ENCODE measurements at regions not wholly inside any gene's neighbourhood (a gene's known extent, or its start where the extent isn't known, plus 50 kb on each side); places are given as distances from the start of the nearest gene placed in this dataset.
"Not testable (repeated sequence)": the region's sequence is repeated elsewhere in the genome, so short reads cannot be mapped to it uniquely, and the experiment has no call there.

DNA sequence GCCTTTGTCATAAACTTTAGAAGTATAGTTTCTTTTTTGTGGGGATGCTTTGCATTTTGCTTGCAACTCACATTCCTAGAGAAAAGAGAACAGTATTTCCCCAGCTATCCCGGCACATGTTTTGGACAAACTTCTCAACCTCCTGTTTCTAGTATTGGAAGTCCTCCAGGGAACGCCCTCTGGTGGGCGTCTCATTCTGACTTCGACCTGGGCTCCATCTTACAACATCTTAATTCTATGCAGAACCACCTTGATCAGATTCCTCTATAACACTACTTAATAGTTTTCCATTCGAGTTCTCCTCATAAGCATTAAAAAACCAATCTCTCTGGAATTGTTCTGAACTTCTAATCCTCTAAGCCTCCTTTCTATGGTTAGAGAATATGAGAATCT is 139.5 kb upstream of the FZD8 start:
- H3K9me3 ChIP-seq (ENCODE audit: control insufficient read depth, insufficient read depth, low read depth, low read length): peaks cover 14% of the 10 kb centered on the region; the same call in 1 of the 2 replicates
- H3K4me3 ChIP-seq (ENCODE audit: low read depth, low read length): no peak overlapping the region
- no peaks in the 10 kb centered on the region for H3K36me3 ChIP-seq (ENCODE audit: control insufficient read depth, insufficient read depth, low read length)
- H3K27me3 ChIP-seq (ENCODE audit: control insufficient read depth, insufficient read depth, low read length): no peaks in the 10 kb centered on the region
- H3K4me1 ChIP-seq (ENCODE audit: control insufficient read depth, insufficient read depth, low read length): no peaks in the 10 kb centered on the region
- no peak overlapping the region for H3K9ac ChIP-seq (ENCODE audit: low read length)
- no peak overlapping the region for H3K27ac ChIP-seq (ENCODE audit: low read depth, low read length)

DNA sequence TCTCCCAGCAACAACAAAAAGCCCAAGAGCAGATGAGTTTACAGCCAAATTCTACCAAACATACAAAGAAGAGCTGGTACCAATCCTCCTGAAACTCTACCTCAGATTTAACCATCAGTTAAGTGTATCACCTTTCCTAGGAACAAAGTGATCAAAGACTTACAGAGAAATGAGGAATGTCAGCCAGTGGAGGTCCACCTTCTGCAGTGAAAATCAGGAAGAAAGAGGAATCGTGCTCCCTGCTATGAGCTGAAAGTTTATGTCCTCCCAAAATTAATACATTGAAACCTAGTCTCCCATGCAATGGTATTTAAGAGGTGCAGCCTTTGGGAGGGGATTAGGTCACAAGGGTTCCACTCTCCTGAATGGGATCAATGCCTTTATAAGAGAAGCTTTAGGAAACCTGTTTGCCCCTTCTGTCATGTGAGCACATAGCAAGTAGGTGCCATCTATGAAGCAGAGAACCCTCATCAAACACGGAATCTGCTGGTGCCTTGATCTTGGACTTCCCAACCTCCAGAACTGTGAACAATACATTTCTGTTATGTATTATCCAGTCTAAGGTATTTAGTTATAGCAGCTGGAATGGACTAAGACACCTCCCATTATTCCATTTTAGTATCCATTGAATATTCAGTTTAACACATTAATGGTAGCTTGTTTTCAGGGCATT is 139.0 kb upstream of the FZD8 start:
- Histone ChIP-seq H3K9me3 (ENCODE audit: control insufficient read depth, insufficient read depth, low read depth, low read length) (0 out of 2 replicates have a peak, but pooled peaks cover 10% of the 10 kb centered on the region), H3K27ac (ENCODE audit: low read depth, low read length) (no peak overlapping the region), H3K4me1 (ENCODE audit: control insufficient read depth, insufficient read depth, low read length) (no peaks in the 10 kb centered on the region), H3K36me3 (ENCODE audit: control insufficient read depth, insufficient read depth, low read length) (no peaks in the 10 kb centered on the region), H3K27me3 (ENCODE audit: control insufficient read depth, insufficient read depth, low read length) (no peaks in the 10 kb centered on the region), H3K4me3 (ENCODE audit: low read depth, low read length) (no peak overlapping the region), H3K9ac (ENCODE audit: low read length) (no peak overlapping the region)

DNA sequence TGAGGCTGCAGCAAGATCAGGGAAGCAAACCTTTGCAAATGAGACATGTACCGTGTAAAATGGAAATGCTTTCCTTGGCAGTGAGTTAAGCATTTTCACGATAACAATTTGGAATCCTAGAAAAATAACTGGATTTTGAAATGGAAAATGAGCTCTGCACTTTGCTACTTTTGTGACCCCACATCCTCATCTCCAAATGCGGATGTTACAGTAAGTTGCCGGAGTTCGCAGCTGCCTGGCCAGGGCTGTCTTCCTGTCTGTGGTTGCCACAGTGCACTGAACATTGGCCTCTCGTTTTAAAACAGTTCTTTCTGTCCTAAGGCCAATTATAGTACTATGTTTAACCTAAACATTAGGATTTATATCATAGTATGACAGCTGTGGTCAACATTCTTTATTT is 136.2 kb upstream of the FZD8 start:
- Histone ChIP-seq H3K4me1 (ENCODE audit: control insufficient read depth, insufficient read depth, low read length) (no peaks in the 10 kb centered on the region), H3K4me3 (ENCODE audit: low read depth, low read length) (no peak overlapping the region), H3K27ac (ENCODE audit: low read depth, low read length) (no peak overlapping the region), H3K27me3 (ENCODE audit: control insufficient read depth, insufficient read depth, low read length) (no peaks in the 10 kb centered on the region), H3K9me3 (ENCODE audit: control insufficient read depth, insufficient read depth, low read depth, low read length) (peaks cover 5% of the 10 kb centered on the region; the same call in 1 of the 2 replicates), H3K36me3 (ENCODE audit: control insufficient read depth, insufficient read depth, low read length) (no peaks in the 10 kb centered on the region), H3K9ac (ENCODE audit: low read length) (no peak overlapping the region)

DNA sequence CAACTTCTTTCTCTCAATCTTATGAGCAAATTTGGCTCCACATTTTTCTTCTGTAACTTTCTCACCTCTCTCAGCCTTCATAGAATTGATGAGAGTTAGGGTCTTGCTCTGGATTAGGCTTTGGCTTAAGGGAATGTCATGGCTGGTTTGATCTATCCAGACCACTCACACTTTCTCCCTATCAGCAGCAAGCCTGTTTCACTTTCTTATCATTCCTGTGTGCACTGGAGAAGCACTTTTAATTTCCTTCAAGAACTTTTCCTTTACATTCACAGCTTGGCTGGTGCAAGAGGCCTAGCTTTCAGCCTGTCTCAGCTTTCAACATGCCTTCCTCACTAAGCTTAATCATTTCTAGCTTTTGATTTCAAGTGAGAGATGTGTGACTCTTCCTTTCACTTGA is 134.5 kb upstream of the FZD8 start:
- H3K9ac ChIP-seq (ENCODE audit: low read length); H3K27ac ChIP-seq (ENCODE audit: low read depth, low read length); H3K9me3 ChIP-seq (ENCODE audit: control insufficient read depth, insufficient read depth, low read depth, low read length); H3K27me3 ChIP-seq (ENCODE audit: control insufficient read depth, insufficient read depth, low read length); H3K4me1 ChIP-seq (ENCODE audit: control insufficient read depth, insufficient read depth, low read length); H3K4me3 ChIP-seq (ENCODE audit: low read depth, low read length); H3K36me3 ChIP-seq (ENCODE audit: control insufficient read depth, insufficient read depth, low read length): not testable (repeated sequence)

DNA sequence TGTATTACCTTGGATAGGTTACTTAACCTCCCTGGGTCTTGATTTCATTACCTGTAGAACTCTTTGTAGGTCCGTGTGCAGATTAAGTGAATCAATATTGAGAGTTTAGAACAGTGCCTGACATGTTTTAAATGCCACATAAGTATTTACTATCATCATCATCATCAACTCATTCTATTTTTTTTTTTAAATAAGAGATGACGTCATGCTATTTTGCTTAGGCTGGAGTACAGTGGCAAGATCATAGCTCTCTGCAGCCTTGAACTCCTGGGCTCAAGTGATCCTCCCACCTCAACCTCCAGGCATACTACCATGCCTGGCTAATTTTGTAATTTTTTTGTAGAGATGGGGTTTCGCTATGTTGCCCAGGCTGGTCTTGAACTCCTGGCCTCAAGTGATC is 132.0 kb upstream of the FZD8 start:
- Histone ChIP-seq H3K9me3 (ENCODE audit: control insufficient read depth, insufficient read depth, low read depth, low read length) (peaks cover 6% of the 10 kb centered on the region; the same call in 1 of the 2 replicates), H3K36me3 (ENCODE audit: control insufficient read depth, insufficient read depth, low read length) (no peaks in the 10 kb centered on the region), H3K27me3 (ENCODE audit: control insufficient read depth, insufficient read depth, low read length) (no peaks in the 10 kb centered on the region), H3K4me3 (ENCODE audit: low read depth, low read length) (no peak overlapping the region), H3K27ac (ENCODE audit: low read depth, low read length) (no peak overlapping the region), H3K4me1 (ENCODE audit: control insufficient read depth, insufficient read depth, low read length) (peaks cover 10% of the 10 kb centered on the region; the same call in 1 of the 2 replicates), H3K9ac (ENCODE audit: low read length) (no peak overlapping the region)

DNA sequence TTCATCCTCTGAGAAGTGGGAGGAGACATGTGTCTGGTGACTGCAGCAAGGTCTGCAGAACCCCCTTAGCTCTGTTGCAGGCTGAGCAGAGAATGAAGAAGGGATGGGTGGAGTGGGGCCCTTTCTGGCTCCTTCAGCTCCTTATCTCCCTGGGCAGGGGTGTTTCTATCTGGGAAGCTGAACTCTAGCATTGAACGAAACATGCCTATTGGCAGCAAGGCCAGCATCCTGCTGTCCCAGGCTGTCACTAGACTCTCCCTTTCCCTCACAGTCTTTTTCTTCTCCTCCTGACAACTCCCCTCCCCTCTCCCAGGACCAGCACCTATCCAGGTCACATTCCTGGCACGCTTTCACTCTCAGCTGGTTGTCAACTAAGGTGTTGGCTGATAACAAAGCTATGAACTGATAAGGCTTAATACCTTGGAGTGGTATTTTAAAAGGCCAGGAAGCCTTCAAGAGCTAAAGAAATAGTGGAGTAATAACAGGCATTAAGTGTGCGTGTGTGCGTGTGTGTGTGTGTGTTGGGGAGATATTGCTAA is 128.8 kb upstream of the FZD8 start:
- Histone ChIP-seq H3K27ac (ENCODE audit: low read depth, low read length) (no peak overlapping the region), H3K27me3 (ENCODE audit: control insufficient read depth, insufficient read depth, low read length) (no peaks in the 10 kb centered on the region), H3K36me3 (ENCODE audit: control insufficient read depth, insufficient read depth, low read length) (no peaks in the 10 kb centered on the region), H3K4me3 (ENCODE audit: low read depth, low read length) (no peak overlapping the region), H3K4me1 (ENCODE audit: control insufficient read depth, insufficient read depth, low read length) (peaks cover 10% of the 10 kb centered on the region; the same call in 1 of the 2 replicates), H3K9me3 (ENCODE audit: control insufficient read depth, insufficient read depth, low read depth, low read length) (peaks cover 5% of the 10 kb centered on the region; the same call in 1 of the 2 replicates), H3K9ac (ENCODE audit: low read length) (no peak overlapping the region)

DNA sequence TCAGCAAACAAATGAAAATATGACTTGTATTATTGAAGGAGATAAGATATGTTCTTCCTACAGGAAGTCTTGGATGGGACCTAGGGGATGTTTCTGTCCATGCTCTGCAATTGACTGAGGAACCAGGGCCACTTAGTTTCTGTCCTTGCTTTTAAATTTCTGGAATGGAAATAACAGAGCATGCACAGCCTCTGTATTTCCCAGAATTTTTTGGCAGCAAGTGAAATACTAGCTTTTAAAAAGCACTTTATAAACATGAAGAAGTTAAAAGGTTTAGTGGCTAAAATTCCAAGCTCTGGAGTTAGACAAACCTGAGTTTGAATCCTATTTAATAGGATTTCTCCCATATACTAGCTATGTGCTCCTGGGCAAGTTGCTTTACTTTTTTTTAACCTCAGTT is 127.7 kb upstream of the FZD8 start:
- Histone ChIP-seq H3K9me3 (ENCODE audit: control insufficient read depth, insufficient read depth, low read depth, low read length) (peaks cover 5% of the 10 kb centered on the region; the same call in 1 of the 2 replicates), H3K4me3 (ENCODE audit: low read depth, low read length) (no peak overlapping the region), H3K27me3 (ENCODE audit: control insufficient read depth, insufficient read depth, low read length) (no peaks in the 10 kb centered on the region), H3K4me1 (ENCODE audit: control insufficient read depth, insufficient read depth, low read length) (peaks cover 17% of the 10 kb centered on the region), H3K36me3 (ENCODE audit: control insufficient read depth, insufficient read depth, low read length) (no peaks in the 10 kb centered on the region), H3K9ac (ENCODE audit: low read length) (no peak overlapping the region), H3K27ac (ENCODE audit: low read depth, low read length) (no peak overlapping the region)

DNA sequence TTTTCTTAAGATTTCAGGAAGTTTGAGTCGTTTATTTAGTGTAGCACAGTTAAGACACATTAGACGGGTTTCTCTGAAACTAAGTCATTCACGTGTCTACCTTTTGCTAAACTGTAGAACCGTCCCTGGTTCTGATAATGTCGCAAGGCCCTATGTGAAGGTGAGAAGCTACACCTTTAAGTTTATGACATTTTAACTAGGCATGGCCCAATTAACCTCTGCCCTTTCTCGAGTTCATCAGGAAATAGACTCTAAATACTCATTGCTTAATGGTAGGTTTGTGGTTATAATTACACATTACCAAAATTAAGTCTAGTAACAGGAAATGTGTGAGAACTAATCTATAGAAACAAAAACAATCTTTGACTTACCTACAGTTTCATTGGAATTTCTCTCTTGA is 126.6 kb upstream of the FZD8 start:
- H3K9me3 ChIP-seq (ENCODE audit: control insufficient read depth, insufficient read depth, low read depth, low read length): peaks cover 5% of the 10 kb centered on the region; the same call in 1 of the 2 replicates
- no peak overlapping the region for H3K27ac ChIP-seq (ENCODE audit: low read depth, low read length)
- H3K27me3 ChIP-seq (ENCODE audit: control insufficient read depth, insufficient read depth, low read length): no peaks in the 10 kb centered on the region
- H3K4me3 ChIP-seq (ENCODE audit: low read depth, low read length): no peak overlapping the region
- no peaks in the 10 kb centered on the region for H3K36me3 ChIP-seq (ENCODE audit: control insufficient read depth, insufficient read depth, low read length)
- no peak overlapping the region for H3K9ac ChIP-seq (ENCODE audit: low read length)
- H3K4me1 ChIP-seq (ENCODE audit: control insufficient read depth, insufficient read depth, low read length): peaks cover 19% of the 10 kb centered on the region

DNA sequence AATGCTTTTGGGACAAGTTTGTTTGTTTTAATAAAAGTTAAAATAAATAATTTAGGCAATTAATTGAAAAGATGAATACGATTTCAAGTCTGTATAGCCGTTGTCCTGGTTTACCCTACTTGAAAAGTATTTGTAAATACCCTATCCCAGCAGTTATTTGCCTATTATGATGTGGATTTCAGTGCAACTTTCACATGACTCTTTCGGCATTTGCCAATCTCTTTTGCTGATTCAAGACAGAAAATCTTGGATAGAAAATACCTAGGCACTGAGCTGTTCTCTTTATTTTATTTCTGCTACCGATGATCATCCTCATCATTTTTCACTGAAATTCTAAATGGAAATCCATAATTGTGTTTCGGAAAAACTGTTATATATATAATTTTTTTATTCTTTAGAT is 125.9 kb upstream of the FZD8 start:
- peaks cover 19% of the 10 kb centered on the region for H3K4me1 ChIP-seq (ENCODE audit: control insufficient read depth, insufficient read depth, low read length)
- no peak overlapping the region for H3K4me3 ChIP-seq (ENCODE audit: low read depth, low read length)
- no peak overlapping the region for H3K27ac ChIP-seq (ENCODE audit: low read depth, low read length)
- no peaks in the 10 kb centered on the region for H3K36me3 ChIP-seq (ENCODE audit: control insufficient read depth, insufficient read depth, low read length)
- 0 out of 2 replicates have a peak, but pooled peaks cover under 1% of the 10 kb centered on the region for H3K9me3 ChIP-seq (ENCODE audit: control insufficient read depth, insufficient read depth, low read depth, low read length)
- H3K9ac ChIP-seq (ENCODE audit: low read length): no peak overlapping the region
- H3K27me3 ChIP-seq (ENCODE audit: control insufficient read depth, insufficient read depth, low read length): no peaks in the 10 kb centered on the region

DNA sequence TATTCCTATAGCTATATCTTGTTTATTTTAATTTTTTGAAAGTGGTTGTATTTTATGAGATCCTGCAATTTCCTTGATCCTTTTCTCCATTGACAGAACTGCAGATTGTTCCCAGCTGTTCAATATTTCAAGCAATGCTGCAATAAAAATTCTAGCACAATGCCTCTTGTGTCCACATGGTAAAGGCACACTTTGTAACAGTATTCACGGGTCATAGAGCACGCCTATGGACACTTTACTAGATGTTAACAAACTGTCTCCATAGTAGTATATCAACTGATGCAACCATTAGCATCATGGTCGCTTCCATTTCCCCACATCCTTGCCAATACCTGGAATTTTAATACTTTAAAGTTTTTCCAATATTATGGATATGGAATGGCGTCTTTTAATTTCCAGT is 123.9 kb upstream of the FZD8 start:
- Histone ChIP-seq H3K27me3 (ENCODE audit: control insufficient read depth, insufficient read depth, low read length) (no peaks in the 10 kb centered on the region), H3K4me1 (ENCODE audit: control insufficient read depth, insufficient read depth, low read length) (peaks cover 16% of the 10 kb centered on the region), H3K4me3 (ENCODE audit: low read depth, low read length) (no peak overlapping the region), H3K9me3 (ENCODE audit: control insufficient read depth, insufficient read depth, low read depth, low read length) (no peaks in the 10 kb centered on the region), H3K36me3 (ENCODE audit: control insufficient read depth, insufficient read depth, low read length) (no peaks in the 10 kb centered on the region), H3K27ac (ENCODE audit: low read depth, low read length) (no peak overlapping the region), H3K9ac (ENCODE audit: low read length) (no peak overlapping the region)

DNA sequence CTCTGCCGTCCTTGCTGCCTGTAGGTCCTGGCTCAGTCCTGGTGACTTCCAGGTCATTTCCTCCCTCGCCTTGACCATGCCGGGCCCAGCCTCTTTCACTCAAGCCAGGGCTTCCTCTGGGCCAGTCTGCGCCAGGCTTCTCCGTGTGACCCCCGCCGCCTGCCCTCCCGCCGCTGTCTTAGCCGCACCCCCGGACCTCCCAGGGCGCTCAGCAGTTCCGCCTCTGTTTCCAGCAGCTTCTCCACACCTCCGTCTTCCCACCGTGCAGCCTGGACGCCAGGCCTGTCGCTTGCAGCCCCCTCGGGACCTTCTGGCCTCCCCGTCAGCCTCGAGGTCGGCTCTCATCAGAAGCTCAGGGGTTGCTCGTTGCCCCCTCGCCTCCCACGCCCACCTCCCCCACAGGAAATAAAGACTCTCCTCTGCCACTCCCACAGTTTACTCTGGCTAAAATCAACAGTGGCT is 123.0 kb upstream of the FZD8 start:
- Histone ChIP-seq H3K27ac (ENCODE audit: low read depth, low read length) (no peak overlapping the region), H3K9ac (ENCODE audit: low read length) (no peak overlapping the region), H3K36me3 (ENCODE audit: control insufficient read depth, insufficient read depth, low read length) (no peaks in the 10 kb centered on the region), H3K9me3 (ENCODE audit: control insufficient read depth, insufficient read depth, low read depth, low read length) (no peaks in the 10 kb centered on the region), H3K4me1 (ENCODE audit: control insufficient read depth, insufficient read depth, low read length) (peaks cover 9% of the 10 kb centered on the region), H3K27me3 (ENCODE audit: control insufficient read depth, insufficient read depth, low read length) (no peaks in the 10 kb centered on the region), H3K4me3 (ENCODE audit: low read depth, low read length) (no peak overlapping the region)

Data from HUES6 (cell line).